Epithelial cell of esophagus (primary cell): ENCODE measurements at regions not wholly inside any gene's neighbourhood (a gene's known extent, or its start where the extent isn't known, plus 50 kb on each side); places are given as distances from the start of the nearest gene placed in this dataset.
"Not testable (repeated sequence)": the region's sequence is repeated elsewhere in the genome, so short reads cannot be mapped to it uniquely, and the experiment has no call there.

Experiments used
- DNase-seq: peaks from one replicate; pipeline ENCODE4 v3.0.0; 2010; ENCODE audit warnings: low read depth
- H3K4me3 ChIP-seq: 2 replicates; pipeline ENCODE4 v1.5.1; 2011; ENCODE audit warnings: mild to moderate bottlenecking, low read length, control low read depth
- CTCF ChIP-seq: IDR thresholded peaks from 2 replicates; pipeline ENCODE4 v1.5.1; 2011; ENCODE audit warnings: low read depth, mild to moderate bottlenecking, low read length, control low read depth, inconsistent platforms; ENCODE audit not compliant: insufficient read depth; ENCODE audit errors: missing control alignments

DNA sequence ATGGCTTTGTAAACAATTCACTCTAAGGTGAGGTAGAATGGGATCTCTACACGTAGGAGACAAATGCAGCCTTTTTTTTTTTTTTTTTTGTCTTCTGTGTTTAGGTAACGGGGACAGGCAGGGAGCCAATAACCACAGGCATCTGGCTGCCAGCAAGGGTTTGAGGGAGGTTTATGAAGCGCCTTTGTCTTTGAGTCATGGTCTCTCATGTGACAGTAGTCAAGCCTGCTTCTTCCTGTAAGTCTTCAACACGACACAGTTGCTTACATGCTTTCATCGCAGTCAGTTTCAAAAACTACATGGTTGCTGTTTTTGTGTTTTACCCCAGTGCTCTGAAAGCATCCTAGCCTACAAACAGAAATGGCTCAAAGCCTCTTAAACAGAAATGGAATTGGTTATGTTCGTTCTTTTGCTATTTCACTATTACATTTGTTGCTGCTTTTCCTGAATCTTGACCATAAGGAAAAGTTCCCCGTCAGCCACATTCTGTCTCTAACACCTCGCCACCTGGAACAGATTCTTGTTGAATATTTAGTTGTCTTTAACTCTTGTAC, 127.8 kb upstream of the METTL14 start:
- no peak for TF ChIP-seq CTCF
- peak; percentile 72 for DNase-seq
- H3K4me3 ChIP-seq: no peak overlapping the region

DNA sequence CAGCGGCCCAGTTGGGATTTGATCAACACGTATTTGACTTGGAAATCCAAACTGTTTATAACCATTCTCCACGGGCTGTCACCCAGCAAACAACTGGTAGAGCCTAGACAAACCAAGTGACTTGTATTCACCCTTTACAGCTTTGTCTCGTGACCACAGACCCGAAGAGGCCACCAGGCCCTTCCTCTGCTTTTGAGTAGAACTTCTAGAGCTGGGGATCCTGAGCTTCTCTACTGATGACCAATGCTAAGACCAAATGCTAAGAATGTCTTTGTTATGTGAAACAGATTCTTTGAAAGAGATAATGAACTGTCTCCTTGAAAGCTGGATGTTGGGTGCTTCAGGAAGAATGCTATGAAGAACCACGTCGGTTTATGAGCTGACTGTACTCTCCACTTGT, 127.0 kb upstream of the METTL14 start:
- not testable (repeated sequence) for H3K4me3 ChIP-seq, DNase-seq

DNA sequence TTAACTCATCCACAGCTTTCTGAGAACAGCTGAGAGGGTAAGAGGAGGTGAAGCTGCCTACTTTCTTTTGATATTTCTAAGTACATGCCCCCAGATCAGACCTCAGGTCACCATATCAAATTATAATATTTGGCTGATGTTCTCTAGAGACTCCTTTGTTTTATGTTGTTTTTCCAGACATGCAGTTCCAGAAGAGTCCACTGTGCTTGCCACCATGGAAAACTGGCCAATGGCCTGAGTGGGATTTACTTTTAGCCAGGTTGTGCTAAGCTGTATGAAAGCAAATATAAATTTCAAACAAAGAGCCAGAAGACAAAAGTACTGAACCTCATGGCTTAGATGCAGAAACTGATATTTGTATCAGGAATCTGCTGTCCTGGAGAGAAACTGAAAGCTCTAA, 123.6 kb upstream of the METTL14 start:
- DNase-seq, H3K4me3 ChIP-seq: not testable (repeated sequence)

GRCh38 chr4:118566003-118566513, 119.1 kb upstream of the METTL14 start:
- not testable (repeated sequence) for H3K4me3 ChIP-seq, DNase-seq

DNA sequence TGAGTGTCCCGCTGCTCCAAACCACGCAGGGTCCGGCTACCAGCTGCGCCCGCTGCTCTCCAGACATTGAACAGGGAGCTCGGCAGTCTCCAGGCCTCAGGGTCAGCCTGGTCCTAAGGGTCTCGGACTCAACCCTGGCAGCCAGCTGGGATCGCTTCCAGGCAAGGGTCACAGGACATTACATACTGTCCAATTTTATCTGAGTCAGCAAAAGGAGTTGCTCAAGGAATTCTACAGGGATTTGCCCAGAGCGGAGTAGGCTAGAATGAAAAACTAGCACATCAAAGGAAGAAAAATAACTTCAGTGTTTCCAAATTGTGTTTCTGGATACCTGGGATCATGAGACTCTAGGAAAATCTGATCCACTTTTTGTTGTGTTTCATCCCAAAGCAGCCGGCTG, 112.2 kb upstream of the METTL14 start:
- not testable (repeated sequence) for H3K4me3 ChIP-seq, DNase-seq

- DNase-seq, H3K4me3 ChIP-seq: not testable (repeated sequence)
Measured at GRCh38 chr4:118574251-118574913, 110.8 kb upstream of the METTL14 start.

DNA sequence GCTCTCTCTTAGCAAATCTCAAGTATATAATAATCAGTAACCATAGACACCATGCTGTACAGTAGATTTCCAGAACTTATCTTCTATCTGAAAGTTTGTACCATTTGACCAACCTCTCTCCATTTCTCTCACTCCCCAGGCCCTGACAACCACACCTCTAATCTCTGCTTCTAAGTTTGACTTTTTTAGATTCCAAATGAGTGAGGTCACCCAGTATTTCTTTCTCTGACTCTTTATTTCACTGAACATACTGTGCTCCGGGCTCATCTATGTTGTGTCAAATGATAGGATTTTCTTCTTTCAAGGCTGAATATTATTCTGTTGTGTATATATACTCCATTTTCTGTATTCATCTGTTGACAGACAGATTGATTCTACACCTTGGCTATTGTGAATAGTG, 110.1 kb upstream of the METTL14 start:
- not testable (repeated sequence) for H3K4me3 ChIP-seq, DNase-seq

DNA sequence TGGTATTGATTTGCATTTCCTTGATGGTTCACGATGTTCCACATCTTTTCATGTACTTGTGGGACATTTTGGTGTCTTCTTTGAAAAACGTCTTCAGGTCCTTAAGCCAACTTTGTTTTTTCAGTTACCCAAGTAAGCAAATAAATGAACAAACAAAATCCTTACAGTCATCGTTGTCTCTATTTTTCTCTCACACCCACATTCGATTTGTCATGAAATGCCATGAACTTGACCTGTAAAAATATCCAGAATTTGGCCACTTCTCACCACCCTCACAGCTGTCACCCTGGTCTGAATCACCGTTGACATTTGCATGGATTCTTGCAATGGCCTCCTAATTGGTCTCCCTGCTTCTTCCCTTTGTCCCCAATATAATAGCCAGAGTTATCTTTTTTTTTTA, 109.5 kb upstream of the METTL14 start:
- DNase-seq, H3K4me3 ChIP-seq: not testable (repeated sequence)

- not testable (repeated sequence) for H3K4me3 ChIP-seq, DNase-seq
Measured at GRCh38 chr4:118576709-118577219, 108.4 kb upstream of the METTL14 start.

GRCh38 chr4:118585015-118585414, 100.2 kb upstream of the METTL14 start:
- no peak for TF ChIP-seq CTCF
- DNase-seq: no peak
- no peak overlapping the region for H3K4me3 ChIP-seq

DNA sequence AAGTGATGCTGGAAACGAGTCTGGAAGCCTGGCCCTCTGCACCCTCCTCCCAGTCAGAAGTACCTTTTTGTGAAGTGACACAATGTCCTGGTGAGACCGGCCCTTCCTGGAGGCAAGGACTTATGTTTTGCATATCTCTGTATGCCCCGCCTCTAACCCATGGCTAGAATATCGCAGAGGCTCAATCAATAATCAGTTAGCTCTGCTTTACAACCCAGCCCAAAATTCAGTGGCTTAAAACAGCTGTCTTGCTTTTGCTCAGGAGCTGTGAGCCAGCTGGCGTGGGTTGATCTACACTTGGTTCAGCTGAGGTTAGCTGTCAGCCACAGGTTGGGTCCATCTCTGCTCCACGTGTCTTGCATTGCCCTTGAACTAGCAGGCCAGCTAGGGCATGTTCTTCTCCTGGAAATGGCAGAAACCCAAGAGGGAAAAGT, 98.8 kb upstream of the METTL14 start:
- no peak for DNase-seq
- no peak for TF ChIP-seq CTCF
- H3K4me3 ChIP-seq: no peak overlapping the region
